GM19043 (cell line): ENCODE measurements at regions not wholly inside any gene's neighbourhood (a gene's known extent, or its start where the extent isn't known, plus 50 kb on each side); places are given as distances from the start of the nearest gene placed in this dataset.

Experiments used
- ATAC-seq: cut with Tn5 transposase; IDR thresholded peaks from one replicate; pipeline ENCODE4 v1.9.1; 2021; ENCODE audit warnings: low read depth; ENCODE audit not compliant: unreplicated experiment

DNA sequence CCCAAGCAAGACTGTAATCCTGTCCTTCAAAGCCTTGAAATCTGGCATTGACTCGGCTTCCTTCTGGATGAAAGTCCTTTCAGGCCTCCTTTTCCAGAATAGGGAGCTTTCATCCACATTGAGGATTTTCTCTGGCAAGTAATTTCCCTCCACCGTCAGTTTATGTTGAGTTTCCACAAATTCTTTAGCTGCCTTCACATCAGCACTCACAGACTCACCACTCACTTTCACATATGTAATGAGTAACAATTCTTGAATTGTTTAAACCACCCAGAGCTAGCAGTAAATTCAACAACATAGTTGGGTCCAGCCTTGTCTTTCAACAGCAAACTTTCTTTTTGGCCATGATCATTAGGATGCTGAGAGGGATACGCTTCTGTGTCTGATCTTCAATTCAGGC, 84.3 kb upstream of the PRDM11 start:
- no peak for ATAC-seq

DNA sequence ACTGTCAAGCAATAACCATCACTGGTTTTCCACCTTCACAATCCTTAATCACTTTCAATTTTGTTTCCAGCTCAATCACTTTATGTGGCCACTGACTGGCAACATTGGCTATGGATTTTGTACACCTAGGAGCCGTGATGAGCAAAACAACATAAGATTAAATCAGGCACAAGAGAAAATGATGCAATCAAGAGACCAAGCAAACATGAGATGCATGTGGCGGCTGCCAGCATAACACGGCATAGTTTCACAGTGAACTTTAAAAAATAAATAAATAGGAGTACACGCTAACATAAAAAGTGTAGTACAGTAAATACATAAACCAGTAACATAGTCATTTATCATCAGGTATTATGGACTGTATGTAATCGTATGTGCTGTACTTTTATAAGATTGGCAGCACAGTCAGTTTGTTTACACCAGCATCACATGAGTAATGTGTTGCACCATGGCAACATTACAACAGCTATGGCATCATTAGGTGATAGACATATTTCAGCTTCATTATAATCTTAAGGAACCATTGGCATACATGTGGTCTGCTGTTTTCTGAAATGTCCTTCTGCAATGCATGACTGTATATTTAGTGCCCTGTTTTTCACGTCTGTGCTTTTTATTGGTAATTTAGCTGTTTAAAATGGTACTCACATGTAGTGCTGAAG, 83.3 kb upstream of the PRDM11 start:
- no peak for ATAC-seq

DNA sequence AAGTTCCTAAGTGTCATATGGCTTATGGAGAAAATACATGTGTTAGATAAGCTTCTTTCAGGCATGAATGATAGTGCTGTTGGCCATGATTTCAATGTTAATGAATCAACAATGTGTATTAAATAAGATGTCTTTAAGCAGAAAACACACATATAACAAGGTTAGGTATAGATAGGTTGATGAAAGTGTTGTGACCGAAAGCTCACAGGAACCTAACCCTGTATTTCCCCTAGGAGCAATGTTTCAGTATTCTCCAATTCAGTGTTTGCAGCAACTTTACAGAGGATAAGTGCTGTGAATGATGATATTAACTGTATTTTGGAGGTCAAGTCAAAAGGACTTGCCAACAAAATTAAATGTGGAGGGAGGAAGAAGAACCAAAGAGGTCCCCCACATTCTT, 82.8 kb upstream of the PRDM11 start:
- ATAC-seq = no peak

DNA sequence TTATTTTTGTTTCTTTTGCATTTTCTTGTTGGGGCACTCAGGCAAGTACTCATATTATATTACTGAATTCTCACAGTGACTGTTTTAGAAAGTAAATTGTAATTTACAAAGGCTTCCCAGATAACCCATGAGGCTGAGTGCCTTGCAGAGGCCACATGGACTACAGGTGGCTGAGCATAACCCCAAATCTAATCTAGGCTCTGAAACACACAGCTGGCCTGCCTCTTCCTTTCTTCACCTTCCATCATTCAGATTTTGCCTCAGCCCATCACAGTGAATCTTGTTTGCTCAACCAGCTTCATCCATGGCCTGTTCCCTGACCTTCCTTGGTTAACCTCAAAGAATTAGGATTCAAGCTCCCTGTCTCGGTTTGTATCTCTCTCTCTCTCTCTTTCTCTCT, 78.5 kb upstream of the PRDM11 start:
- ATAC-seq = no peak

DNA sequence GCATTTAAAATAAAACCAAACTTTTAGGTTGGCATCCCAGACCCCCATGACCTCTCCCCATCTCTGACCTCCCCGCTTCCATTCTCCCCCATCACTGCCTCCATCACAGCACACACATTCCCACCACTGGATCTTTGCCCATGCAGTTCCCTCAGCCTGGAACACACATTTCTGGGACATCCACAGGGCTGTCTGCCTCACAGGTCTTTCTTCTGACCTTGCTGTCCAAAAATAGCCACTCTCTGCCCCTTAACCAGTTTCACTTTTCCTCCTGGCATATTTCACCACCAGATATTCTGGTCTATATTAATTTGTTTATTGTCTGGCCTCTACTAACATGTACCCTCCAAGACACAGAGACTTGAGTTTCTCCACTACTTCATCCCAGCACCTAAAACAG, 75.2 kb upstream of the PRDM11 start:
- no peak for ATAC-seq

DNA sequence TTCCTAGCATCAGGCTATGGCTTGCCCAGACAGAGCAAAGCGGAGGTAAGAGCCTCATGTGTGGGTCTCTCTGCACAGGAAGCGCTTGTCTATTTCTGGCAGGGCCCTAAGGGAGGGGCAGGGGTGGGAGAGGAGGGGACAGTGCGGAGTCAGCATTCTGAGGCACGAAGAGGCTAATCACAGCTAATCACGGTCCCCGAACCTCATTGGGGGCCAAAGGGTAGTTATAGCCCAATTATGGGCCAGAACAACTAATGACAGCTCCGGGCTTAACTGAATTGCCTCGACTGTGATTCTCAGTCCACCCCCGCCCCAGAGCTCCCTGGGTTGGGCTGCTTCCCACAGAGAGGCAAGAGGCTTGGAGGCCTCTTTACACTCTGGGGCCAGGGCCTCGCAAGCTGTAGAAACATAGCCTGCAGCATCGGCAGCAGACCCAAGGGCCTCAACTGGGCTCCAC, 72.7 kb upstream of the PRDM11 start:
- ATAC-seq = no peak

DNA sequence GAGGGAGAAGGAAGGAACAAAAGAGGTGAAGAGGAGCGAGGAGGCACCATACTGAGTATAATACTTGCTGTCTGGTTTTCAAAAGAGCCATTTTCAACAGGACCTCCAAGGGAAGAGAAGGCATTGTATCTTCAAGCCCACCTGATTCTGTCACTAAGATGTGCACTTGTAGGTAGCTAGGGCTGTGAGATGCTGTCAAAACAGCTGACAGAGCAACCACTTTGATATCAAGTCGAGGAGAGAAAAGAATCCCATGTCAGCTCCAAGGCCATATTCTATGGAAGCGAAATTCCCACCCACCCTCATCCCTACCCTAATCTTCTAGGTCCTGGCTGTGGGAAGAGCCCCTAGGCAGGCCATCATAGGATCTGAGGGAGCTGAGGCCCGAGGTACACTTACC, 70.9 kb upstream of the PRDM11 start:
- ATAC-seq = no peak

DNA sequence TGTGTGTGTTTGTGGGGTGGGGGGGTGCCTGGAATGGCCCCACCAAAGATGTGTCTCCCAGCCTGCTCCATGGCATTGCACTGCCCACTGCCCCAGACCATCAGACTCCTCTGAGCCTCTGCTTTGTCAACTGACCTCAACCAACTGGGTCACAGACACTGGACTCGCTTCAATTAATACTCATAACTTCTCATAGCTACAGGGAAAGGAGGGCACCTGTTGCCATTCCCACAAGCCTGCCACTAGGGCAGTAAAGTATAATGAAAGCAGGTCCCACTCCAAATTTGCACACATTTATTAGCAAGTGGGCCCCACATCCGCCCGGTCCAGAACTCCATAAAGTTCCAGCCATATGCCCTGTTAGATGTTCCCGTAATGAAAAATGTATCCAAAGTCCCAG, 70.5 kb upstream of the PRDM11 start:
- no peak for ATAC-seq

DNA sequence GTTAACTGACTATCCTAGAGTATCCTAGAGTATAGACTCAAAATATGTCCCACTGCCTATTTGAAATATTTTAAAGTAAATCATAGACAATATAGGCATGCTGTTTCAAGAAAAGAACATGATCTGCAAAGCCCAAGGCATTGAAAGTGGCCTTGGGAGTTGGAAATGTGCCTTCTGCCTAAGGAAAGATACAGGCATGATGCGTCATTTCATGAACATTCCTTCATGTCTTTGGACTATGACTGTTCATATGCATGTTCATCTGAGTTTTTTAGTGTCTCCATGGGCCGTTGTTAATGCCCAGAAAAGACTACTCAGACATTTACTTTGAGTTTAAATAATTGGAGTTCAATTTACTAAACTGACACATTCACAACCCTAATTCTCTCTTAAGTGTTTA, 69.7 kb upstream of the PRDM11 start:
- no peak for ATAC-seq

DNA sequence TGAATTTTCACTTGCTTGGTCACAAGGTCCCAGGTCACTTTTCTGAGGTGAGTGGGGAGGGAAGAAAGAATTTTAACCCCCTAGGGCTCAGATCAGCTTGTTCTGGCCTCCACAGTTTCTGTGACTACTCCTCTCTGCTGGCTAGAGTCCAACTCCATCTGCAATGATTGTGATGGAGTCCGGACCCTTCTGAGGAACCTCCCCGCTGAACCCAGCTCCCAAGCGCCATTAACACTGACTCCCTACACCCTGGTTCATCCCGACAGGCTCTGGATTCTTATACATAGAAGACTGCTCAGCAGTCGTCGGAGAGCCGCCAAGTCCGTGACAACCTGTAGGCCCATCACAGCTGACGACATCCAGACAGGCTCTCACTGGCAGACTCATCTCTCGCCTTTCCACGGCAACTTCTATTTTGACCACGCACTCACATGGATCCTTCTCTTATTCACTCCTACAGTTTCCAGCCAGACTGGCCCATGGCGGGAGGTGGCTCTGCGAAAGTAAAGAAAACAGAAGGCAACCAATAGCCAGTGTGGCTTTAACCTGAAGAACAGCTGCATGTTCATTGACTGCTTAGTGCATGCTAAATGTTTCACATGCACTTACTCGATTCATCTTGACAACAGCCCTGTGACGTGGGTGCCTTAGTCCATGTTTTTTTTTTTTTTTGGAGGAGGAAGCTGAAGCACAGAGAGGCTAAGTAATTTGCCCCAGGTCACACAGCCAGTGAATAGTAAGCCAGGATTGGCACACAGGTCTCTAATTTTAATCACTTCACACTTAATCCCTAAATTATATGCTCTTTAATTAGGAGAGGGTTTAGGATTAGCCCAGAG, 68.0 kb upstream of the PRDM11 start:
- ATAC-seq = no peak

DNA sequence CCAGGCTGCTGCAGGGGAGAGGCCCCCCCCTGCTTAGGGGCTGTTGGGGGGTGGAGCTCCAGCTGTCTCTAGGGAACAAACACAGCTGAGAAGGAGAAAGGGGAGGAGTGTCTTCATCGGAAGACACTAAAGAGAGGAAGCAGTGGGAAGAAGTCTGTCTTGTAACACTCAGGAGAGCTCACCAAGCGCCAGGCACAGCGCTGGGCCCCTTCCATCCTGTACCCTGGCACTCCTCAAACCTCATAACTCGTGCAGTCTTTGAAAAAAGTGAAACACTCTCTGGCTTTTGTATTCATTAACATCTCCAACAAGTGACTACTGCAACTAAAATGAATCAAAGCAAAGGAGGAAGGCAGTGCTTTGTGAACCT, 67.4 kb upstream of the PRDM11 start:
- ATAC-seq = no peak

DNA sequence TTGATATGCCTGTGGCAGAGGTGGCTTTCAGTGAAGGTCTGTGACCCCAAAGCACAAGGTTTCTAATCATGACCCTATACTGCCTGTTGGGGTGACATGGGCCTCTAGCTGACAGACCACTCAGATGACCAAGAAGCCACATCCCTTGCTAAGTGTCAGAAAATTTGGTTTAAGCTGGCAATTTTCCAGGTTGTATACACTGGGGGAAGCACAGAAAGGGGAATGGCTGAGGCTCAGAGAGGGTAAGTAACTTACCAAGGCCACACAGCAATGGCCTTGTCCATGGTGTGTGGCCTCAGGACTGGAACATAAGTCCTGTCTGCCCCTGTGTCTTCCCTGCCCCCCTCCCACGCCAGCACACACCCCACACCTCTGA, 66.9 kb upstream of the PRDM11 start:
- no peak for ATAC-seq

DNA sequence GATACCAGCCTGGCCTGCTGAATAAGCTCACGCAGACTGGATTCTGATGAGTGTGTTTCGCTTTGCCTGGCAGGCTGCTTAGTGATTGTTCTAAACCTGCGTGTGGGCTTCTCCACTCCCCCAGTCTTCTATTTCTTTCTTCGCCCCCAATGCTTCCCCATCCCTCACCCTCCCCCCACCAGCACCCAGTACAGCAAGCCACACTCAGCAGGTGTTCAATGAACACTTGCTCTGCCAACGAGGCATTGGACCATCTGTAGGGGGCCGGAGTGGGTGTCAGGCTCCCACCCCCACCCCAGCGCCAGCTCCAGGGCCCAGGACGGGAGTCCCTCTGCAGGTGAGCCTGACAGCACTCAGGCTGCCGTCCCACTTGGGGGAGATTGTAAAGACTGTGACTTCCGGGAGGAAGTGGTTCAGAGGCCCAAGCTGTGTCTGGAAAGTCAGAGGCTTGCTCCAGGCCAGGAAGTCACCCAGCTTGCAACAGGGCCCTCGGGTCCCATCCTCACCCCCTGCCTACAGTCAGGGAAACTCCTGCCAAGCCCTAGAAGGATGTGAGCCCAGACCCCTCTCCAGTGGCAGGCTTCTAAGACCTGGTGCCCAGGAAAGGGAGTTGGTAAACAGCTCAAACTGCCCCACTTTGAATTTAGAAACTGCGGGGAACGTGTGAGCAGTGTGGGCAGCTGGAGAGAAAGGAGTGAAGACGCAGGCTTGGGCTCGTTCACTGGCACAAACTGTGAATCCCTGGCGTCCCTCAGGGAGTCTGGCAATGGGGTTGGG, 66.3 kb upstream of the PRDM11 start:
- ATAC-seq = peak; percentile 61

DNA sequence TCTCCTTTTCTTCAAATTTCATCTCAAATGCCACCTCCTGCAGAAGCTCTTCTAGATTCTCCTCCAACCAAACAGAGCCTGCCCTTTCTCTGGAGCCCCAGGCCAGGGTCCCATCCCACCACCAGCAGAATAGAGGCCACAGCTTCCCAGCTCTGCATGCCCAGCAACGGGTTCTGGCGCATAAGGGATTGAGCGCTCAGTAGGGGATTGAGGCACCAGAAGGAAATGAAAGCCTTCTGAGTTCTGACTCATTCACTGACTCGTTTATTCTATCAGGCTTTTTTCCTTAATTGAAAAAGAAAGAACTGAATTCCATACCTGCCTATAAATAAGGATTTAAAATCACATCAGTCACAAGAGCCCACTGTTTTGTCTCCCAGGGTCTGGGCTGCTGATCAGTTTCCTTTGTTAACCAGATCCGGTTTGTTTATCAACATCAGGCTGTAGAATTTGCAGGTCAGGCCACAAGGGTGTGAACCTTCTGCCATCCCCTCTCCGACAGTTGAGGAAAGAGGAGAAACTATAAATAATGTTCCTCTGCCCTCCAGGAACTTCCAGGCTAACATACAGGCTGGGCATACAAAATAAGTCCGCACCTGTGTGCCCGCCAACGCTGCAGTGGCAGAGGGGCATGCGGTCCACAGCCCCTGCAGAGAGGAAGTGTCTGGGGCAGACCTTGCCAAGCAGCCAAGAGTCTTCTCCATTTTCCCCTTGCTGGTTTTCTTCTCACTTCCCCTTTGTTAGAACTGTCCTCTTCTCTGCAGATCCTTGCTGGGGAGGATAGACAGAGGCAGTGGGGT, 63.5 kb upstream of the PRDM11 start:
- ATAC-seq = no peak

DNA sequence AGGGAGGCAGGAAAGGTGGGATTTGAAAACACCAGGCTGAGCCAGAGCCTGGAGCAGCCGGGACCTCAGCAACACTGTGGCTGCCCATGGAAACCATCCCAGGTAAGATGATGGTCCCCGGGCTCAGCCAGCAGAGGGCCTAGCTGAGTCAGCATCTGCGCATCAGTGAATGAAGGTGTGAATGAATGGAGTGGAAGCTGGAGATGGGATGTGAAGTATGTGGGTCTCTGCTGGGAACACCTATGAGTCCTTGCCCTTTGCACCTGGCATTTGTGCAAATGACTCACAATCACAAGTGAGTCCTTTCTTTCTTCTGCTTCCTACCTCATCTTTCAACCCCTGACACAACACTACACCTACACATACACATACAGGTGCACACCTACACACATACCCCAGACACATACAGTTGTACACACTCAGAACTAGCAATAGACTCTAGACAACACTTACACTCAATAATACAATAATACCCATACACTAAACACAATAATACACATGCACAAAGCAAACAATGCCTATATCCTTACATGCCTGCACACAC, 62.8 kb upstream of the PRDM11 start:
- no peak for ATAC-seq

DNA sequence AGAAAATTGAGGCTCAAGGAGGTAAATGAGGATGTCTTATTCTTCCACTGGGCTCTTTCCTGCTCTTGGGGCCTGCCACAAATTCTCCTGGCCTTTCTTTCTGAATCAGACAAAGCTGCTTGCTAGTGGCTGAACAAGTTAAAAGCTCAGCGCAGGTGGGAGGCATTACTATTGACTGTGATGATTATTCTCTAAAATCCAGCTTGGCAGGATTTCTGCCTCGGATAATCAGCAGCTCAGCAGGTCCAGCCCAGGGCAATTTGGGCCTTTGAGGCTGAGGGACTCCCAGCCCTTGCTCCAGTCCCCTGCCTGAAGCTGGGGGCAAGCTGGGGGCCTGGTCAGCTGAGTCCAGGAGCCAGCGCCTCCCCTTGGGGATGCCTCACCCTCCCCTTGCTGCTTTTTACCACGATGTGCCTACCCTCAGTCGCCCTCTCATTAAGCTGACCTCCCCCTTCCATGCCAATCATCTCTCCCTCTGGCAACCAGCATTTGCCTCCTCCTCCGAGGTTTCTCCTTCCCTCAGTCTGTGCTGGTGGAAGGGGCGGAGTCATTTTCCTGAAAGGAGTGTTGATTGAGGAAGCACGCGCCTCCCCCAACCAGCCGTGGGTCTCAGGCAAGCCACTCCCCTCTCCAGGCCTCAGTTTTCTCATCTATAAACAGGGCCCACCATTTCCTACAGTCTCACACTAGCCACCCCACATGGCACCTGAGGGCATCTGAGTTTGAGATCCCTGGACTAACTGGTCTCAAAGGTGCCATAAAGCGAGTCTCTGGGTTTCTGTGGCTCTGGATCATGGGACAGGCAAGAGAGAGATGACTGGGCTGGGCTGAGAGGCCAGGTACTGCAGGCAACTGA, 60.6 kb upstream of the PRDM11 start:
- no peak for ATAC-seq

DNA sequence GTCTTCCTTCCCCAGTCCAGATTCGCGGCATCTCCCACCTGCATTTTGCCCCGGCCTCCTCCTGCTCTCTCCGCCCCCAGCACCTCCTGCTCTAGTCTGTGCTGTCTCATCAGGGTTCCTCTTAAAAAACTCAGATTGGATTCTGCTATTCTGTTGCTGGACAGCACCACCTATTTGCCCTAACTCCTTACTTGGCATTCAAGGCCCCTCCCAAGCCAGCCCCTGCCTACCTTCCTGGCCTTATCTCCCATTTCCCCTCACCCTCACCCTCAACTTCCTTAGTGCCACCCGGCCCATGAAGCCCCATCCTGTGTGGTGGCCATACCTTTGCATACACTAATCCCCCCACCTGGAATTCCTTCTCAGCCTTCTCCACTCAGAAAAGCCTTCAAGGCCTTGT, 59.9 kb upstream of the PRDM11 start:
- no peak for ATAC-seq

DNA sequence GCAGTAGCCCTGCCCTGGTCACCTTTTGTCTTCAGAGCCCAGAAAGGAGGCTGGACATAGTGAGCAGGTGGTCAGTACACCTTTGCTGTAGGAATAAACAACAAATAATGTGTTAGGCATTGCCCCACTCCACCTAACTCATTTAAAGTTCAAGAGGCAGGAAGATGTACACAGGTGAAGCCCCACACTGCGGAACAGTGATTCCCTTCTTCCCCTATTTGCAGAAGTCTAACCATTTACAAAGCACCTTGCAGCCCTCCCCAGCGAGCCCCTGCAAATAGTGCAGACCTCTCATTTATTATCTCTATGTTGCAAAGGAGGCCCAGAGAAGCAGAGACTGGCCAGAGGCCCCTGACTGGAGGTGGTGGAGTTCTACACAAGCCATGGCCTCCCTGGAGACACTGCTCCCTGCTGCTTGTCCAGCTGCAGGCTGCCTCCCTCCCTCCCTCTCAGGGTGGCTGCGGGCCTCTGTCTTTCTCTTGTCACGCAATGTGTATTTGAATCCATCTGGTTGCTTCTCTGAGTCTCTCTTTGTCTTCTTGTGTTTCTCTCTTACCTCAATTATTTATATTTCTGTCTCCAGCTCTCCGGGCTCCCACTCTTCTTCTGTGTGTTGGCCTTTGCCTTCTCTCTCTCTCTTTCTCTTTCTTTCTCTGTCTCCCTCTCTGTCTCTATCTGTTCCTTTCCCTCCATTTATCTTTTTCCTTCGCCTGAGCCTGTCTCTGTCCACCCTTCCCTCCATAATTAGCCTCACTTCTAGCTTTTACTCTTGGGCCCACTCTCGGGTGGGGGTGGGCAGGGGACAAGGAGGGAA, 59.1 kb upstream of the PRDM11 start:
- ATAC-seq = no peak

DNA sequence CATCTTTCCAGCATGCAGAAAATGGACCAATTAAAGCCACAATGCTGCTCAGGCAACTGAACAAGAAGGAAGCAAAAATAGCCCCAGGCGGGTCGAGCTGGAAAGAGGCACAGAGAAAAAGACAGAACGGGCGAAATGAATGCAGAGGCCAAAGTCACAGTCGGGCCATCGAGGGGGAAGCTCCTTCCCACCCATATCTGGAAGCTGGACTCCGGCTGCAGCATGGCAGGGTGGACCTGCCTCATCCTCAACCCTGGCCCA, 58.6 kb upstream of the PRDM11 start:
- ATAC-seq = no peak
